Endodermal cell (in vitro differentiated cells): ENCODE measurements at regions not wholly inside any gene's neighbourhood (a gene's known extent, or its start where the extent isn't known, plus 50 kb on each side); places are given as distances from the start of the nearest gene placed in this dataset.

Experiments used
- DNase-seq: peaks from one replicate; pipeline ENCODE4 v3.0.0-alpha.2; 2017
- H3K27ac ChIP-seq: 2 replicates; pipeline ENCODE4 v1.5.1; 2013; ENCODE audit warnings: mild to moderate bottlenecking, low read depth, low read length, moderate library complexity
- H3K27me3 ChIP-seq: 2 replicates; pipeline ENCODE4 v1.6.1; 2013; ENCODE audit warnings: mild to moderate bottlenecking, low read length, moderate library complexity; ENCODE audit not compliant: insufficient read depth, control insufficient read depth, poor library complexity, severe bottlenecking
- H3K36me3 ChIP-seq: 2 replicates; pipeline ENCODE4 v1.7.0; 2013; ENCODE audit warnings: mild to moderate bottlenecking, low read length, moderate library complexity; ENCODE audit not compliant: control insufficient read depth, insufficient read depth
- H3K4me1 ChIP-seq: one replicate; pipeline ENCODE4 v1.7.0; 2013; ENCODE audit warnings: low read length; ENCODE audit not compliant: control insufficient read depth, insufficient read depth
- H3K4me3 ChIP-seq: 2 replicates; pipeline ENCODE4 v1.5.1; 2013; ENCODE audit warnings: mild to moderate bottlenecking, low read length, moderate library complexity
- H3K9ac ChIP-seq: 2 replicates; pipeline ENCODE4 v1.6.1; 2013; ENCODE audit warnings: mild to moderate bottlenecking, low read length, moderate library complexity; ENCODE audit not compliant: poor library complexity, severe bottlenecking; ENCODE audit errors: extremely low read depth
- H3K9me3 ChIP-seq: 2 replicates; pipeline ENCODE4 v1.6.1; 2013; ENCODE audit warnings: mild to moderate bottlenecking, low read length, moderate library complexity; ENCODE audit not compliant: control insufficient read depth
- H3K27ac Mint-ChIP-seq: 2 replicates; pipeline ENCODE4 v1.8.0; 2020; ENCODE audit warnings: mixed read lengths
- H3K27me3 Mint-ChIP-seq: 2 replicates; pipeline ENCODE4 v1.8.0; 2021; ENCODE audit warnings: mild to moderate bottlenecking, mixed read lengths; ENCODE audit not compliant: insufficient read depth
- H3K36me3 Mint-ChIP-seq: 2 replicates; pipeline ENCODE4 v1.8.0; 2020; ENCODE audit warnings: low read depth, mixed read lengths
- H3K4me1 Mint-ChIP-seq: 2 replicates; pipeline ENCODE4 v1.8.0; 2020; ENCODE audit warnings: mixed read lengths
- H3K4me3 Mint-ChIP-seq: 2 replicates; pipeline ENCODE4 v1.8.0; 2020; ENCODE audit warnings: mild to moderate bottlenecking, moderate library complexity, mixed read lengths
- H3K9me3 Mint-ChIP-seq: 2 replicates; pipeline ENCODE4 v1.8.0; 2020; ENCODE audit warnings: mild to moderate bottlenecking, mixed read lengths
- CTCF ChIP-seq: fragments of 200-600 bp; sonication (generic); conservative IDR thresholded peaks from 2 replicates; pipeline ENCODE4 v1.5.0; 2021; ENCODE audit warnings: antibody characterized with exemption, mild to moderate bottlenecking
- WGBS, 2 experiments: methylation state at CpG; one replicate each; pipeline versions ENCODE4 v1.1.5 to v1.1.7; 2013; ENCODE audit warnings: missing lambda C conversion rate in 2 of 2, mixed read lengths in 1 of 2; ENCODE audit not compliant: insufficient coverage in 1 of 2, insufficient read length in 1 of 2; 5-methylcytosine and 5-hydroxymethylcytosine counted together

GRCh38 chr5:97918620-97919019, 735.6 kb upstream of the RIOK2 start:
- H3K36me3 Mint-ChIP-seq, result no peaks in the 10 kb centered on the region
- H3K27ac Mint-ChIP-seq, result no peak overlapping the region
- no peaks in the 10 kb centered on the region for H3K4me1 Mint-ChIP-seq
- no peak overlapping the region for H3K4me3 Mint-ChIP-seq
- no peaks in the 10 kb centered on the region for H3K9me3 ChIP-seq
- no peaks in the 10 kb centered on the region for H3K4me1 ChIP-seq
- no peak overlapping the region for H3K27ac ChIP-seq
- TF ChIP-seq CTCF, result no peak
- H3K27me3 ChIP-seq, result no peaks in the 10 kb centered on the region
- no peaks in the 10 kb centered on the region for H3K9me3 Mint-ChIP-seq
- no peaks in the 10 kb centered on the region for H3K36me3 ChIP-seq
- H3K4me3 ChIP-seq, result no peak overlapping the region
- 95 to 100% methylated on average over 2 of the region's 2 CpGs for WGBS, 2 experiments
- H3K27me3 Mint-ChIP-seq, result no peaks in the 10 kb centered on the region
- H3K9ac ChIP-seq, result no peak overlapping the region
- no peak for DNase-seq

- Histone ChIP-seq H3K9ac (no peak overlapping the region), H3K4me1 (no peaks in the 10 kb centered on the region), H3K36me3 (no peaks in the 10 kb centered on the region), H3K27ac (no peak overlapping the region), H3K4me3 (no peak overlapping the region), H3K9me3 (no peaks in the 10 kb centered on the region), H3K27me3 (no peaks in the 10 kb centered on the region)
- Mint-ChIP-seq H3K36me3 (no peaks in the 10 kb centered on the region), H3K4me3 (no peak overlapping the region), H3K27ac (no peak overlapping the region), H3K27me3 (no peaks in the 10 kb centered on the region), H3K4me1 (no peaks in the 10 kb centered on the region), H3K9me3 (no peaks in the 10 kb centered on the region)
- no peak for DNase-seq
- WGBS, 2 experiments, result 91% methylated on average over 4 of the region's 4 CpGs; no CpG with 5 or more reads in 1 of the 2 experiments
- TF ChIP-seq CTCF, result no peak
Measured at GRCh38 chr5:97919719-97920118, 736.7 kb upstream of the RIOK2 start.

GRCh38 chr5:97922776-97923175, 739.7 kb upstream of the RIOK2 start:
- Histone ChIP-seq H3K9ac (no peak overlapping the region), H3K27ac (no peak overlapping the region), H3K4me3 (no peak overlapping the region), H3K9me3 (no peaks in the 10 kb centered on the region), H3K27me3 (no peaks in the 10 kb centered on the region), H3K36me3 (no peaks in the 10 kb centered on the region), H3K4me1 (no peaks in the 10 kb centered on the region)
- 95% methylated on average over 2 to 5 of the region's 5 CpGs for WGBS, 2 experiments
- Mint-ChIP-seq H3K27ac (no peak overlapping the region), H3K9me3 (no peaks in the 10 kb centered on the region), H3K4me1 (no peaks in the 10 kb centered on the region), H3K36me3 (no peaks in the 10 kb centered on the region), H3K4me3 (no peak overlapping the region), H3K27me3 (no peaks in the 10 kb centered on the region)
- no peak for TF ChIP-seq CTCF
- DNase-seq, result no peak
